ENCODE measurements at regions not wholly inside any gene's neighbourhood (a gene's known extent, or its start where the extent isn't known, plus 50 kb on each side); places are given as distances from the start of the nearest gene placed in this dataset.

DNA sequence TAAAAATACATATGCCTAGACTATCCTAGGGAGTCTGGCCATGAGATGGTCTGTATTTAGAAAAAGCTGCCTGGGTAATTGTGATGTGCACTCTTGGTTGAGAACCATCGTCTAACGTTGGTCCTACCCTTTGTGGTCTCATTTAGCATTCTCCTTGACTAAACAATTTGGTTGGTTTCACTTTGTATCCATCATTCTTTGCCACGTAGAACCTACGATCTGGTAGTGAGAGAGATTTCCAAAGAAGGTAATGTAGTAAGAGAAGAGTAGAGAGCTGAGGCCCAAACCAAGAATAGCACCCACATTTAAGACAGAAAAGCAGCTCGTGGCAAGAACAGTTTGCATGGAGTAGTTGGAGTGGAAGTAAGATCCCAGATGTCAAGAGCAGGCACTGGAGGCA lies 219.8 kb downstream of the TMEM200A start:
- TF ChIP-seq, protein P1, sequence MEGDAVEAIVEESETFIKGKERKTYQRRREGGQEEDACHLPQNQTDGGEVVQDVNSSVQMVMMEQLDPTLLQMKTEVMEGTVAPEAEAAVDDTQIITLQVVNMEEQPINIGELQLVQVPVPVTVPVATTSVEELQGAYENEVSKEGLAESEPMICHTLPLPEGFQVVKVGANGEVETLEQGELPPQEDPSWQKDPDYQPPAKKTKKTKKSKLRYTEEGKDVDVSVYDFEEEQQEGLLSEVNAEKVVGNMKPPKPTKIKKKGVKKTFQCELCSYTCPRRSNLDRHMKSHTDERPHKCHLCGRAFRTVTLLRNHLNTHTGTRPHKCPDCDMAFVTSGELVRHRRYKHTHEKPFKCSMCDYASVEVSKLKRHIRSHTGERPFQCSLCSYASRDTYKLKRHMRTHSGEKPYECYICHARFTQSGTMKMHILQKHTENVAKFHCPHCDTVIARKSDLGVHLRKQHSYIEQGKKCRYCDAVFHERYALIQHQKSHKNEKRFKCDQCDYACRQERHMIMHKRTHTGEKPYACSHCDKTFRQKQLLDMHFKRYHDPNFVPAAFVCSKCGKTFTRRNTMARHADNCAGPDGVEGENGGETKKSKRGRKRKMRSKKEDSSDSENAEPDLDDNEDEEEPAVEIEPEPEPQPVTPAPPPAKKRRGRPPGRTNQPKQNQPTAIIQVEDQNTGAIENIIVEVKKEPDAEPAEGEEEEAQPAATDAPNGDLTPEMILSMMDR (conservative IDR thresholded peaks at IDR 0.05; ENCODE audit: low read depth, low read length): no peak
- no peak overlapping the region for H3K4me3 ChIP-seq (ENCODE audit: low read depth, low read length)
- DNase-seq (ENCODE audit: low read depth): no peak

DNA sequence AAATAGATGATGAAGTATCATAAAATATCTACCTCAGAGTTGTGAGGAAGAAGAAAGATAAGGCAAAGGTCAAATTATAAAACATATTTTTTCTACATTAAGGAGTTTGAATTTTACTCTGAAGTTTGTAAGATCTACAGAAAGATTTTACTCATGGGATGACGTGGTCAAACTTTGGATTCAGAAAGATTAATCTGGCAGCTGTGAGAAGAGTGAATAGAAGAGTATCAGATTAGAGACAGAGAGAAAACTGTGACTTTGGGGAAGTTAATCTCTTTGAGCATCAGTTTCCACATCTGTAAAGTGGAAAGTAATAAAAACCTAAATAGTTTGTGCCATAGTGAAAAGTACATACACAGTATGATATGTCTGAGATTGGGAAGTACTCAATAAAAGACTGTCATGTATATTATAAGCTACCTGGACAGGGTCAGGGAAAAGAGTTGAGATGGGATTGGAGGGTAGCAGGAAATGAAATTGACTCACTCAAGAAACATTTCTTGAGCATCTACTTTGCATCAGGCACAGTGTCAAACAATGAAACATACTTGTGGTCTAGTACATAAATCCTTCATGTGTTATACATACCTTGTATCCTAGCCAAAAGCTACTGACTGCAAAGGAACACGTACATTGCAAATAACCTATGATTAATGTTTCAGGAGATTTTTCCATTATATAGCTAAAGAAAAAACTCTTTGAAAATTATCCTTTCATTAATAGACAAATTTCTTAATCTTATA lies 222.1 kb downstream of the TMEM200A start:
- H3K4me3 ChIP-seq (ENCODE audit: low read depth, low read length): no peak overlapping the region
- TF ChIP-seq, protein P1 (conservative IDR thresholded peaks at IDR 0.05; ENCODE audit: low read depth, low read length): no peak
- no peak for DNase-seq (ENCODE audit: low read depth)

DNA sequence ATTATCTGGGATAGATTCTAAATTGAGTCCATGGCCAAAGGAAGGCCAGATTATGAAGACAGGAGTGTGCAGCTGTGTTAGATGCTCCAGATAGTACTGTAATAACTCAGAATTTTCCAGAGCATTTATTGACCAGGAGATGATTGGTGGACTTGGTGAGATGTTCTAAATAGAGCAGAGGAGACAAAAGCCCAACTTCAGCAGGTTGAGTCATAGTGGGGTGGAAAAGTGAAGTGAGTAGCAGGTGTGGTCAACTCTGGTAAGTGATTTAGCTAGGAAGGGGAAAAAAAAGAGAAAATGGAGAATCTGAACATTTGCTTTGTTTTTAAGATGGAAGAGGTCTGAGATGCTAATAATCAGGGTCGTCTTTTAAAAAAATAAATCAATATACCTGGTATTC lies 227.4 kb downstream of the TMEM200A start:
- TF ChIP-seq, protein P1 (conservative IDR thresholded peaks at IDR 0.05; ENCODE audit: low read depth, low read length): no peak
- no peak overlapping the region for H3K4me3 ChIP-seq (ENCODE audit: low read depth, low read length)
- no peak for DNase-seq (ENCODE audit: low read depth)

DNA sequence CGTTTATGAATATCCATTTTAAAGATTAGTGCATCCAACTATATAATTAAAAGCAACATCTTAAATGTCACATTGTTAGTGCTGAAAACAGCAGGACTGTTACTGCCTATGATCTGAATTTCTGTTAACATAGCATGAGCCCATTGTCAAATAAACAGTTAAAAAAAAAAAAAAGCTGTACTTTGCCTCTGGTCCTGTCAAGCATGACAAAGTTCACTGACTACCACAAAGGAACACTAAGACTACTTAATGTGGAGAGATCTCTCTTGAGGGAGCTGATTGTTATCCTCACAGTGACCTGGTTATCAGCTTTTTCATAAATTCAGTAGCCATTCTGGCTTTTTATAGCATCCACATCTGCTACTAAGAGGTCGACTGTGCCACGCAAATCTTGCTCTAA lies 228.1 kb downstream of the TMEM200A start:
- H3K4me3 ChIP-seq (ENCODE audit: low read depth, low read length): no peak overlapping the region
- DNase-seq (ENCODE audit: low read depth): no peak
- TF ChIP-seq, protein P1 (conservative IDR thresholded peaks at IDR 0.05; ENCODE audit: low read depth, low read length): no peak

DNA sequence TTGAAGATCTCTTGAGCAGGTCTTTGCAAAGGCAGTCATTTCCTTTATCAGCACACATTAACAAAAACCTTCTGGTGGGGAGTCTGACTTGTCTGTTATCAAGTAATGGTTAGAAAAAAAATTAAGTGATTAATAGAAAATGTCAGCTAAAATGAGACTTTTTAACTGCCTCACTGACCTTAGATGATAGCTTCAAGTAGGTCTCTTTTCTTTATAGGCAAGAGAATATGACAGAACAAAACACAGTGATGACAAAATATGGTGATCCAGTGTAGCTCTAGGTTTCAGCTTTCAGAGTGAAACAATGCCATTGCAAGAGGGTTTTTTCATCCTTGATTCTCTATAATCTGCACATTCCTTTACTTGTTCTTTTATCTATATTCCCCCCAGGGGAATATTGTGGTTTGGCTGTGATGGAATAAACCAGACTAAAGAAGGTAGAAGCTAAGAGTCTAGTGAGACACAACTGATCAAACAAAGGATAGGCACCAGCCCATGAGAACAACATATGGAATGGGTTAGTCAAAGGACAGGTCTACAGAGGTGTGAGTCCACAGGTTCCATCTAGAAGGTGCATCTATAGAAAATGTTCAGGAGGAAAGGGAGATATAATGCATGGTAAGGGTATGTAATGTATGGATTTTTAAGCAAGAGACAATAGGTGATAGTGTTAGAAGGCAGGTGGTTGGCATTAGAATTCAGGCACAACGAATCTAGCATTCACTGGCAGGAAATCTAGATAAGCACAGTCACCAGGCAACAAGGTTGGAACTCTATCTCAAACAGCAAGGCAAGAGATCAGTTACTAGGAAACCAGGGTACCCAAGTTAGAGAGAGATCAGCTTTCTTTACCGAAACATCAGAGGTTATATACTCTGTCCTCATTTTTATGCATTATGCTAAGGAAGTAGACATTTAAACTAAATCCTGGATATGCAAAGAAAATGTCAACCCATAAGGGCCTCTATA lies 228.9 kb upstream of the SMLR1 start:
- TF ChIP-seq, protein P1 (conservative IDR thresholded peaks at IDR 0.05; ENCODE audit: low read depth, low read length): no peak
- no peak for DNase-seq (ENCODE audit: low read depth)
- H3K4me3 ChIP-seq (ENCODE audit: low read depth, low read length): no peak overlapping the region

DNA sequence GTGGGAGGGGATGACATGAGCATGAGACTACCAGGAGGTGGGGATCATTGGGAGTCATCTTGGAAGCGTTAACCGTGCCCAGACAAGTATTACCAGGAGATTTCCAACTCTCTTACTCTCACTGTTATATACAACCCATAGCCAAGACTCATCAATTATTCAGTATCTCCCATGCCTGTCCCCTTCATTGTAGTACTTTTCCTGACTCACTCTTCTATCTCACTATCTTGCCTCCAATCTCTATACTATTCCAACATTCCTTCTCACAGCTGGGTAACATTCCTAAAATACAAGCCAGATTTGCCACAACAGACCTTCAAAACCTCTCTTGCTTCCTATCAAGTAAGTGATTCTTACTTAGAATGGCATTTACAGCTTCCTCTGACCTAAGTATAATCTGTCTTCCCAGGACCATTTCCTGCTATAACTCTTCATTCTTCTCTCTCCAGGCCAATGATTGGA lies 226.3 kb upstream of the SMLR1 start:
- DNase-seq (ENCODE audit: low read depth): no peak
- no peak overlapping the region for H3K4me3 ChIP-seq (ENCODE audit: low read depth, low read length)
- TF ChIP-seq, protein P1 (conservative IDR thresholded peaks at IDR 0.05; ENCODE audit: low read depth, low read length): no peak
